ENCODE measurements at regions not wholly inside any gene's neighbourhood (a gene's known extent, or its start where the extent isn't known, plus 50 kb on each side); places are given as distances from the start of the nearest gene placed in this dataset.

DNA sequence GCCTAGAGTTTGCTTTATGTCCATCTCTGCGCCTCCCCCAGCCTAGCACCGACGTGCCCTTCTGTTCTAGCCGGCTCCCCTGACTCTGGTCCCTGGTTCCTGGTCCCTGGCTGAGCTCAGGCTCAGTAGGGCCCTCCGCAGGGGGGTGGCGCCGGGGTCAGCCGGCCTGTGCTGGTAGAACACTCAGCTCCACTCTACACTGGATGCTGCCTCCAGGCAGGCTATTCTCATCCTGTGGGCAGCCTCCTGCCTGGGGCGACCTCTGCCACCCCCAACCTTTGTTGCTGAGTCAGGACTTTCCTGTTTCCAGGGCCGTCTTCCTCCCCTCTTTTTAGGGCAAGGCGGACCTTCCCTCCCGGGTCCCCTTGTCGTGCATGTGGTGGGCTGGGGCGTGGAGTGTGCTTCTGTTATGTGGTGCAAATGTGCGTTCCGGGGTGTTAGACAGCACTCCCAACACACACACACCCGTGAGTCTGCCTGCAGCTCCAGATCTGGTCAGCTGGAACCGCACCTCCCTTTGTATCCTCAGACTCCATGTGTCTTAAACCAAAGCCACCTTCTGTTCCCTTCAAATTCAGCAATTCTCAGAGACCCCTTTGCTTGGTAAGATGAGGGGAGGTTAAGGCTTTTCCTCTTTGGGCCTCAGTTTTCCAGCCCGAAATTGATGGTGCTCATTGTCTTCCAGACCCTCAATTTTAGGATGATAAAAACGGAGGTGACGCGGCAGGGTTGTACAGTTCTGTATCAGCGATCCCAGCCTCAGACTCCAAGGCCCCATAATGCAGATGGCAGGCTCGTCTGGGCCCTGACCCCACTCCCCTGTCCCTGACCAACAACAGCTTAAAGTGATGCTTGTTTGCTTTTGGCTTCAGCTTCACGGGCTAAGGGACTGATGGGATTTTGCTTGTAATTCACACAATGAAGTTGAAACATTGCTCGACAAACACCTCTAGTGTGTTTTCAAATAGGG lies 1327.9 kb downstream of the BRD1 start:
- TF ChIP-seq CTCF (IDR thresholded peaks at IDR 0.05 in 2 of 3, conservative IDR thresholded peaks at IDR 0.05 in 1 of 3; ENCODE audit: borderline replicate concordance in 1 of 3, insufficient read depth in 1 of 3, low read depth in 2 of 3, low read length in 2 of 3), result no peak
- TF ChIP-seq JUND (IDR thresholded peaks at IDR 0.05), result no peak
- no peak for TF ChIP-seq POLR2A (IDR thresholded peaks at IDR 0.05; ENCODE audit: borderline replicate concordance, extremely low read depth, insufficient read depth, insufficient read length)
- TF ChIP-seq CBX3 (IDR thresholded peaks at IDR 0.05; ENCODE audit: low read depth), result no peak
- TF ChIP-seq SP1 (IDR thresholded peaks at IDR 0.05; ENCODE audit: low read depth), result no peak
- no peak for TF ChIP-seq MAX (IDR thresholded peaks at IDR 0.05)
- no peak for TF ChIP-seq ZNF274 (IDR thresholded peaks at IDR 0.05; ENCODE audit: low read depth, low read length)
- TF ChIP-seq POLR2AphosphoS5 (IDR thresholded peaks at IDR 0.05; ENCODE audit: low read depth, low read length), result no peak
- TF ChIP-seq ELF1 (IDR thresholded peaks at IDR 0.05; ENCODE audit: borderline replicate concordance, low read depth), result no peak
- no peak for TF ChIP-seq REST (IDR thresholded peaks at IDR 0.05; ENCODE audit: low read depth)
- no peak for TF ChIP-seq EZH2 (IDR thresholded peaks at IDR 0.05)
